HG03558 (cell line): ENCODE measurements at regions not wholly inside any gene's neighbourhood (a gene's known extent, or its start where the extent isn't known, plus 50 kb on each side); places are given as distances from the start of the nearest gene placed in this dataset.

Experiments
- ATAC-seq: cut with Tn5 transposase; IDR thresholded peaks from one replicate; pipeline ENCODE4 v1.9.1; 2021; ENCODE audit warnings: moderate number of reproducible peaks; ENCODE audit not compliant: unreplicated experiment; ENCODE audit errors: extremely low read depth

DNA sequence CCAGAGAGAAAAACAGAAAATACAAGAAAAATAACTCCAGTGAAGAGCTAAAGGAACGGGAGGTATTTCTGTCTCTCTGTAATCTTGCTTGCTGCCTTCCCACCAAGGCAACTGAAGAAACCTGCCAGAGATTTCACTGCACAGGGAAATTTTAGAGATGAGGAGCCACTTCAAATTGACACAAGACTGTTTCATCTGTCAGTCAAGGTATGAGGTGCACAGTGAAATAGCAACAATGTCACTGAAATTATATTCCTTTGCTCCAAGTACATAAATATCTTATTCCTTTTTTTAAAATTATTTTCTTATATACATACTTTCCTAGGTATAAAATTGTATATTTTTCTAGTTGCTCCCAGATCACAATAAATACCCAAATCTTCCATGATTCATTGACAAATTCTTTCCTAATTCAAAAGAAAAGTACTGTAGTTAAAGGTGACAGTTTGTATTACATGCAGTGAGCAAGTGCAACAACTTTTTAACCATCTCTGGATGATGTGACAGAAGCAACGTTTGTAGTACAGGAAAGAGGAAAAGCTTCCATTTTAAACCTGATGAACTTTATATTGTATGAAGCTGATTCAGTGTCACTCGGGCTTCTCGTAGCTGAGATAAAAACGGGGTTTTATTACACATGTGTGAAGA is 563.4 kb downstream of the TUSC7 start:
- ATAC-seq: no peak

GRCh38 chr3:117277816-117278215 is 568.2 kb downstream of the TUSC7 start:
- ATAC-seq: no peak

DNA sequence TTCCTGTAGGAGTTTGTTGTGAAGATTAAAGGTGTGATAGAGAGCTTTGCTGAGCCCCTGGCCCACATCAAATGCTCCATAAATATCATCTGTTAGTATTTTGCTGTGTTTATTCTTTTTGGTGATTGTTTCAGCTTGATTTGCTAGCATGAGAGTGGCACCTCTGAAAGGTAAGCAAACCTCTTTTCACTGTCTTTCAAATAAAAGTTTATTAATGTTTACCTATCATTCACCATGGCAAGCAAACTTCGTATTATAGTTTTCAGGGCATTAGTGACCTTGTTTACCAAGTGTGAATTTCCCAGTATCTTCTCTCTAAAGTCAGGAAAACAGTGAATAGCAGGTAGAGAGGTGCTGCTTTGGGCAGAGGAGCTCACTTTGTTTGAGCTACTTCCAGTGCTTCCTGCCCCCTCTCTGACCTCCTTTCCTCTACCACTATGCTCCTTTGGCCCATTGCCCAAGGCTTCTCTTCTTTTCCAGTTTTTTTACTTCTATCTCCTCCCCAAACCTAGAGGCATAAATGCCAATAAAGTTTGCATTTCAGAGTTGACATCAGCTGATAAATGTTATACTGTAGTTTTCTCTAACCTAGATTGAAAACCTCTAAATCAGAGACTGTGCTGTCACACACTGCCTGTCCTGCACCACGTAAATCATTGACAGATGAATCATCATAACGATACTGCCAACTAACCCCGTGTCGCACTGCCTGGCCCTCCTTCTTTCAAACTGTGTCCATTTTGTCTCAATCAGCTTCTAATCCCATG is 569.0 kb downstream of the TUSC7 start:
- peak; percentile 99 for ATAC-seq

- ATAC-seq: no peak
Observed at GRCh38 chr3:117281371-117281770, 571.8 kb downstream of the TUSC7 start.

DNA sequence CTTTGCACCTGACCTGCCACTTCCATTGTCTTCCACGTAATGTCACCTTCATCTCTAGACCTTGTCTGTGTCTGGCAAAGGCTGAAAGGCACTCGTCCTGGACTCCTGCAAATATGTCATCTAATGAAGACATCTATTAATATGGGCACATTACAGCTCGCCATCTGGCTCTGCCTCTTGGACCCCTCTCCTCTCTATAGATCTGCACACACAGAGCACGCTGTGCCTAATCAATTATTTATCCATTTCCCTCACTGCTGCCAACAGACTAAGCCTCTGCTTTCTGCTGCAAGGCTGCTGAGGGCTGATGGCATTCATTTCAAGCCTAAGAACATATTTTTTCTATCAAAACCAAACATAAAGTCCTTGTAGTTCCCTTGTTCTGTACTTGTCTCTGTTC is 573.0 kb downstream of the TUSC7 start:
- no peak for ATAC-seq

- no peak for ATAC-seq
Observed at GRCh38 chr3:117285737-117286136, 576.2 kb downstream of the TUSC7 start.

- no peak for ATAC-seq
Observed at GRCh38 chr3:117286488-117286887, 576.9 kb downstream of the TUSC7 start.

- no peak for ATAC-seq
Observed at GRCh38 chr3:117287602-117288001, 578.0 kb downstream of the TUSC7 start.

DNA sequence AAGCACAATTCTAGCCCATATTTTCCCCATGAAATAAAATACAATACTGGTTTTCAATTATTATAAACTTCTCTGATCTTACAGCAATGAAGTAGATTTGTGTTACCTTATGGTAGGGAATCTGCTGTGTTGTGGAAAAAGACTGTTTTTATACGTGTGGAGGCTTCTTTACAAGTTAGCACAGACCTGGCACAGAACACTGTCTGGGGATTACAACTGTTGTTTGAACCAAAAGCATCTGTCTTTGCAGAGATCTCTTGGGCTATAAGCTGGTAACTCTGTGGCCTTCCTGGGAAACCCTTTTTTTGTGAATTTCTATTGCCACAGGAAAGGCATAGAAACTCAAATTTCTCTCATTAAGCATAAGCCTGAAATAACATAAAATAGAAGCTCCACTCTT is 581.9 kb downstream of the TUSC7 start:
- ATAC-seq: no peak

GRCh38 chr3:117297065-117297464 is 587.5 kb downstream of the TUSC7 start:
- no peak for ATAC-seq

DNA sequence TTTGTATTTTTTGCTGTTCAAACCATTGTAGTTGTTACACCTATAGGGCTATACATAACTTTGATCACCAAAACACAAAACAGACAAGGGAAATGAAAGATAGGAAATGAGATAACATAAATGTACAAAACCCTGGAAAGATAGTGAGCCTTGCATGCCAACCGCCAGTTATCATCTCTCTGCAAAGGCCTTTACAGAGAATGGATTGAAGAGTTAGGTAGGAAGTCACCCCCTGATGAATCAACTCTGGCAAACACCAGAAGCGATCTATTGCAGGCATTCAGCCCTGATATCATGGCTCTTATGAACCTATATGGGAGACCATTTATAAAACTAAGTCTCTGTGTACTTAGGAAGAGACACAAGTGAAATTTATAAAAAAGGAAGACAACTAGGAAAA is 588.0 kb downstream of the TUSC7 start:
- no peak for ATAC-seq

DNA sequence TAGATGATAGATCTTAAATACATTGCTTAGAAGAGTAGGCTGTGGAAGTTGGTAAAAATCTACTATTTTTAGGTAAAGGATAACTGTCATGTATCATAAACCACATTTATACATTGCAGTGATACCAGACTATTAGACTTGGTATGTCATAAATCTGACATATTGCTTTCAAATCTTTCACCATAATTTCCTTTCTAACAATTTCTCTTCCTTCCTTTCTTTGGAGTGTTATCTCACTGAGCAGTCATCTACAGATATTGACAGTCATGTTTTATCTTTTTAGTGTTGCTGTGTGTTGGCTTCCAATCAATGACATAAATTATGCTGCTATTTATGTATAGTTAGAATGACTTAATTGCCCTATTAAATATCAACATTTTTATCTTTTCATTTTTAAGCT is 588.7 kb downstream of the TUSC7 start:
- ATAC-seq: no peak

GRCh38 chr3:117302428-117302827 is 592.8 kb downstream of the TUSC7 start:
- ATAC-seq: no peak

GRCh38 chr3:117303443-117303842 is 593.9 kb downstream of the TUSC7 start:
- ATAC-seq: no peak

- no peak for ATAC-seq
Observed at GRCh38 chr3:117304681-117305080, 595.1 kb downstream of the TUSC7 start.

GRCh38 chr3:117305681-117306080 is 596.1 kb downstream of the TUSC7 start:
- no peak for ATAC-seq

GRCh38 chr3:117306299-117306698 is 596.7 kb downstream of the TUSC7 start:
- ATAC-seq: no peak

DNA sequence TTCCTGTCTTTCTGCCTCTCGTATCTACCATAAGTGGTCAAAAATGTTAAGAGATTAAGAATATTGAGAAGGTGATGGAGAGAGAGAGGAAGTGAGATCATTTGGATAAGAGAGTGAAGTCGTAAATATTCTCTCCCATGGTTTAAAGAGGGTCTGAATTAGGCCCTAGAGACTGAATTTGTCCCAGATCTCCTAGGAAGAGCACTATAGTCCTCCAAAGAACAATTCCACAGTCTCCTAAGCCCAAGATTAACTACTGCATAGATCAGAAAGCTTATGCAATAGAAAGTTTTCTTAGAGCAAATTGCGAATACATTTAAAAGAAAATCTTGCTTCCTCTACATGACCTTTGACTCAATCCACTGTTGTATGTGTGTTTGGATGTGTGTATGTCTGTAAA is 598.8 kb downstream of the TUSC7 start:
- no peak for ATAC-seq

DNA sequence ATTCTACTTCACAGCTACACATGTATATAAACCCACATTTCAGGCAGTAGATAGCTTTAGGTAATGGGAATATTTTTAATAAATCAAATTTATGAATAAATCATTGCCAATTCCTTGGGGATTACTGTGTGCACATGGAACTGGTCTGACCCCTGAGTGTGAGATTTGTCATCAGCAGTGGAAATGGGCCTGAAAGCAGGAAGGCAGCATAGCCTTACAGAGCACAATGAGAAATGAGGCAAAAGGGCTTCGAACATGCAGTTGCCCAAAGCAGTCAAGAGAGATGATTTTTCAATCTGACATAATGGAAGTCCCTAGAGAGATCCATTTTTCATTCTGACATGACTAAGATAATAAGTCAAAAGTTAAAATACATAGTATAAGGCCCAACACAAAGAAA is 599.2 kb downstream of the TUSC7 start:
- no peak for ATAC-seq

DNA sequence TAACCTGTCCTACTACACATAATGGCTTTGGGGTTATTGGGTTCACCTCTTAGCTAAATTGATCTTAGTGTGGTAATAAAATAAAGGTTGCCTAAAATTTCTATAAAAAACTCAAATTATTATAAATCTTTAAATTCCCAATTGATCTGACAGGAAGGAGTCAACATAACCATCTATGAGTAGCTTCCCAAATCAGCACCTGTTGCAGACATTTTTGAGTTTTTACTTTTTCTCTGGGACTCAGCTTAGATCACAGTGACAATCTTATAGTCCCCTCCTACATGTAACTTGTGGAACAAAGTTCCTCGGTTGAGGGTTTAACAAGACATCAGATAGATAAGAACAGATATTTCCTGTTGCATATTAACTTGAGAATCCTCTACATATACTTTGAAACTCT is 601.0 kb downstream of the TUSC7 start:
- ATAC-seq: no peak

DNA sequence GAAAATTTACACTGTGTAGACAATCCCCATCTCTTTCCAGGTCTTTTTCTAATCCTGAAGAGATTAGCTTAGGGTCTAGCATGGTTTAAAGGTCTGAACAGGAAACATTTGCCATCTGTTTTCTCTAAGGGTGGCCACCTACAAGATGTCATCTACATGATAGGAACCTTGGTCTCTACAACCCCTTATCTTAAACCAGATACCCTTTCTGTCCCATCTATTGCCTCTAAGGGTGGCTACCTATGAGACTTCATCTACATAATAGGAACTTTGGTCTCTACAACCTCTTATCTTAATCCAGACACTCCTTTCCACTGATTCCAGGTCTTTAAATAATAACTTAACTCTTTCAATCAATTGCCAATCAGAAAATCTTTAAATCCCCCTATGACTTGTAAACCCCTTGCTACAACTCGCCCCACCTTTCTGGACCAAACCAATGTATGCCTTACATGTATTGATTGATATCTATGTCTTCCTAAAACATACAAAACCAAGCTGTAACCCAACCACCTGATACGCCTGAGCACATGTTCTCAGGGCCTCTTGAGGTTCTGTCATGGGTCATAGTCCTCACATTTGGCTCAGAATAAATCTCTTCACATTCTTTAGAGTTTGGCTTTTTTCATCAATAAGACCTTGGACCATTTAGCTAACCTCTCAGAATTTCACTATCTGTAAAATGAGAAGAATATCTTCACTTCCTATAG is 605.0 kb downstream of the TUSC7 start:
- ATAC-seq: no peak
